AG04450 (cell line): ENCODE measurements at regions not wholly inside any gene's neighbourhood (a gene's known extent, or its start where the extent isn't known, plus 50 kb on each side); places are given as distances from the start of the nearest gene placed in this dataset.

Experiments
- CTCF ChIA-PET: fragments of 300-600, 350-600 bp; formaldehyde crosslinking; extraction: SDS; loops from one replicate; lab custom pipeline; 2022; ENCODE audit warnings: antibody characterized with exemption, inconsistent platforms; lab: Charles Lee
- POLR2A ChIA-PET: fragments of 350-600 bp; formaldehyde crosslinking; extraction: SDS; loops from one replicate; lab custom pipeline; 2021; ENCODE audit warnings: antibody characterized with exemption, inconsistent platforms; lab: Yijun Ruan, JAX
- DNase-seq: peaks from one replicate; pipeline ENCODE4 v3.0.0-alpha.2; 2011; ENCODE audit warnings: low read depth, low spot score
- H3K27ac ChIP-seq: one replicate; pipeline ENCODE4 v1.5.1; 2012; ENCODE audit warnings: low read depth, low read length, control low read depth
- H3K27me3 ChIP-seq: one replicate; pipeline ENCODE4 v1.6.0; 2012; ENCODE audit warnings: low read length; ENCODE audit not compliant: control insufficient read depth, insufficient read depth
- H3K4me3 ChIP-seq: 2 replicates; pipeline ENCODE4 v1.5.1; 2011; ENCODE audit warnings: mild to moderate bottlenecking, low read depth, low read length, control low read depth
- H3K9me3 ChIP-seq: 2 replicates; pipeline ENCODE4 v1.5.1; 2012; ENCODE audit warnings: low read length; ENCODE audit not compliant: control insufficient read depth, insufficient read depth
- CTCF ChIP-seq: IDR thresholded peaks from 2 replicates; pipeline ENCODE4 v1.5.1; 2011; ENCODE audit warnings: low read depth, low read length, control low read depth, inconsistent platforms

GRCh38 chr5:4684946-4685345 is 455.2 kb upstream of the ADAMTS16 start:
- Histone ChIP-seq H3K27ac (no peak overlapping the region), H3K9me3 (no peaks in the 10 kb centered on the region), H3K4me3 (no peak overlapping the region), H3K27me3 (no peaks in the 10 kb centered on the region)
- POLR2A ChIA-PET = no interaction called here
- DNase-seq = no peak
- CTCF ChIA-PET = no interaction called here
- TF ChIP-seq CTCF = no peak

- TF ChIP-seq CTCF = no peak
- CTCF ChIA-PET = no interaction called here
- Histone ChIP-seq H3K9me3 (peaks cover 2% of the 10 kb centered on the region; the same call in 1 of the 2 replicates), H3K27me3 (no peaks in the 10 kb centered on the region), H3K4me3 (no peak overlapping the region), H3K27ac (no peak overlapping the region)
- POLR2A ChIA-PET = no interaction called here
- no peak for DNase-seq
Measured at GRCh38 chr5:4698596-4698995, 441.5 kb upstream of the ADAMTS16 start.

GRCh38 chr5:4699592-4699991 is 440.5 kb upstream of the ADAMTS16 start:
- CTCF ChIA-PET = no interaction called here
- no peak for DNase-seq
- TF ChIP-seq CTCF = no peak
- POLR2A ChIA-PET = no interaction called here
- Histone ChIP-seq H3K27ac (no peak overlapping the region), H3K9me3 (no peaks in the 10 kb centered on the region; the same call in 1 of the 2 replicates), H3K27me3 (no peaks in the 10 kb centered on the region), H3K4me3 (no peak overlapping the region)

- Histone ChIP-seq H3K9me3 (no peaks in the 10 kb centered on the region; the same call in 1 of the 2 replicates), H3K27ac (no peak overlapping the region), H3K4me3 (no peak overlapping the region), H3K27me3 (no peaks in the 10 kb centered on the region)
- no peak for TF ChIP-seq CTCF
- no peak for DNase-seq
- POLR2A ChIA-PET = no interaction called here
- CTCF ChIA-PET = interaction anchor here (0.7 kb wide), 1 partner anchor 920 kb away, joined by 3 read pairs; no protein-coding TSS in a partner anchor
Measured at GRCh38 chr5:4700069-4700468, 440.1 kb upstream of the ADAMTS16 start.

GRCh38 chr5:4700871-4701270 is 439.3 kb upstream of the ADAMTS16 start:
- ChIA-PET POLR2A (no interaction called here), CTCF (interaction anchor here (0.7 kb wide), 1 partner anchor 919 kb away, joined by 3 read pairs; no protein-coding TSS in a partner anchor)
- no peak overlapping the region for H3K27ac ChIP-seq
- DNase-seq = no peak
- H3K9me3 ChIP-seq = no peaks in the 10 kb centered on the region; the same call in 1 of the 2 replicates
- TF ChIP-seq CTCF = no peak
- H3K4me3 ChIP-seq = no peak overlapping the region
- no peaks in the 10 kb centered on the region for H3K27me3 ChIP-seq
